ENCODE measurements at regions not wholly inside any gene's neighbourhood (a gene's known extent, or its start where the extent isn't known, plus 50 kb on each side); places are given as distances from the start of the nearest gene placed in this dataset.

DNA sequence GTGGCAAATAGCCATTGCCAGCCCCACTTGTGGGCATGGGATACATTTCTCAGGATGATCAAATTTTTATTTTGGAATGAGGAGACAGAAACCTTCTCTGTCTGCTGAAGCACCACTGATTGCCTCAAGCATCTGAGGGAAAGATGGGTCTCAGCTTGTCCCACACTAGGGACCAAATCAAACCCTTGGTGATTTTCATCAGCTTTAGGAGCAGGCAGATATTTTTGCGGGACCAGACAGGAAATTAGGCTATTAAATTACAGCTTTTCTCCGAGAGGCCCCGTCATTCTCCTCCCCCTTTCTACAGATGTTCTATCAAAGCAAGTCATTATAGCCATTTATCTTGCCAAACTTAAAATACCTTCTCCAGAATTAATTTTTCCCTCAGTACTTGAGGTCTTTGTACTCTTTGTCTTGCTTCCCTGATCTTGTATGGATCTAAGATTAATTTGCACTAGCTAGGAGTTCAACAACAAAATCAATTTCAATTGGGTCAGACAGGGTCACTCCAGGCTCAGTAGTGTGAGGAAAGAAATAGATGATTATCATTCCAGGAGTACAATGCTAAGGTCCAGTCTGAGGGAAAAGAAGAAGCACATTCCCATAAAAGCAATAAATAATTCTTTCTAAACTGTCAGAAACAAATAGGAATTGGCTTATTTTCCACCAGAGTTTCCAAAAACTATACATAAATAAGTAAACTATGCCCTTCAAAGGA is 818.1 kb upstream of the SOX11 start:
- Histone ChIP-seq H3K27ac (no peak overlapping the region), H3K4me1 (no peaks in the 10 kb centered on the region), H3K4me2 (no peak overlapping the region), H3K4me3 (no peak overlapping the region), H3K9me3 (peaks cover 14% of the 10 kb centered on the region; the same call in 2 of the 3 replicates)
- CTCF ChIA-PET: no interaction called here
- TF ChIP-seq, protein P1, sequence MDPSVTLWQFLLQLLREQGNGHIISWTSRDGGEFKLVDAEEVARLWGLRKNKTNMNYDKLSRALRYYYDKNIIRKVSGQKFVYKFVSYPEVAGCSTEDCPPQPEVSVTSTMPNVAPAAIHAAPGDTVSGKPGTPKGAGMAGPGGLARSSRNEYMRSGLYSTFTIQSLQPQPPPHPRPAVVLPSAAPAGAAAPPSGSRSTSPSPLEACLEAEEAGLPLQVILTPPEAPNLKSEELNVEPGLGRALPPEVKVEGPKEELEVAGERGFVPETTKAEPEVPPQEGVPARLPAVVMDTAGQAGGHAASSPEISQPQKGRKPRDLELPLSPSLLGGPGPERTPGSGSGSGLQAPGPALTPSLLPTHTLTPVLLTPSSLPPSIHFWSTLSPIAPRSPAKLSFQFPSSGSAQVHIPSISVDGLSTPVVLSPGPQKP (IDR thresholded peaks at IDR 0.05; ENCODE audit: low read depth, low read length): no peak
- no peak for TF ChIP-seq MYC (IDR thresholded peaks at IDR 0.05; ENCODE audit: borderline replicate concordance, low read length)
- TF ChIP-seq EHMT2 (IDR thresholded peaks at IDR 0.05; ENCODE audit: low read depth): no peak
- no peak for TF ChIP-seq RNF2 (IDR thresholded peaks at IDR 0.05; ENCODE audit: borderline replicate concordance, low read depth)
- no peak for TF ChIP-seq HOXB5 (CRISPR knock-in tag; IDR thresholded peaks at IDR 0.05)
- TF ChIP-seq NR3C1 (IDR thresholded peaks at IDR 0.05): no peak
- no peak for TF ChIP-seq USF2 (IDR thresholded peaks at IDR 0.05)
- TF ChIP-seq ZC3H11A (IDR thresholded peaks at IDR 0.05): no peak
- TF ChIP-seq ZFP36 (IDR thresholded peaks at IDR 0.05; ENCODE audit: borderline replicate concordance, partially characterized antibody): no peak
- TF ChIP-seq MAX (IDR thresholded peaks at IDR 0.05): no peak
- no peak for TF ChIP-seq RCOR1 (IDR thresholded peaks at IDR 0.05; ENCODE audit: low read depth, low read length)
- TF ChIP-seq RFX5 (IDR thresholded peaks at IDR 0.05): no peak
- no peak for TF ChIP-seq GATA3 (IDR thresholded peaks at IDR 0.05; ENCODE audit: borderline replicate concordance)
- TF ChIP-seq, protein P2, sequence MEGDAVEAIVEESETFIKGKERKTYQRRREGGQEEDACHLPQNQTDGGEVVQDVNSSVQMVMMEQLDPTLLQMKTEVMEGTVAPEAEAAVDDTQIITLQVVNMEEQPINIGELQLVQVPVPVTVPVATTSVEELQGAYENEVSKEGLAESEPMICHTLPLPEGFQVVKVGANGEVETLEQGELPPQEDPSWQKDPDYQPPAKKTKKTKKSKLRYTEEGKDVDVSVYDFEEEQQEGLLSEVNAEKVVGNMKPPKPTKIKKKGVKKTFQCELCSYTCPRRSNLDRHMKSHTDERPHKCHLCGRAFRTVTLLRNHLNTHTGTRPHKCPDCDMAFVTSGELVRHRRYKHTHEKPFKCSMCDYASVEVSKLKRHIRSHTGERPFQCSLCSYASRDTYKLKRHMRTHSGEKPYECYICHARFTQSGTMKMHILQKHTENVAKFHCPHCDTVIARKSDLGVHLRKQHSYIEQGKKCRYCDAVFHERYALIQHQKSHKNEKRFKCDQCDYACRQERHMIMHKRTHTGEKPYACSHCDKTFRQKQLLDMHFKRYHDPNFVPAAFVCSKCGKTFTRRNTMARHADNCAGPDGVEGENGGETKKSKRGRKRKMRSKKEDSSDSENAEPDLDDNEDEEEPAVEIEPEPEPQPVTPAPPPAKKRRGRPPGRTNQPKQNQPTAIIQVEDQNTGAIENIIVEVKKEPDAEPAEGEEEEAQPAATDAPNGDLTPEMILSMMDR (IDR thresholded peaks at IDR 0.05): no peak
- TF ChIP-seq, protein P3, sequence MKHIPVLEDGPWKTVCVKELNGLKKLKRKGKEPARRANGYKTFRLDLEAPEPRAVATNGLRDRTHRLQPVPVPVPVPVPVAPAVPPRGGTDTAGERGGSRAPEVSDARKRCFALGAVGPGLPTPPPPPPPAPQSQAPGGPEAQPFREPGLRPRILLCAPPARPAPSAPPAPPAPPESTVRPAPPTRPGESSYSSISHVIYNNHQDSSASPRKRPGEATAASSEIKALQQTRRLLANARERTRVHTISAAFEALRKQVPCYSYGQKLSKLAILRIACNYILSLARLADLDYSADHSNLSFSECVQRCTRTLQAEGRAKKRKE (CRISPR knock-in tag; IDR thresholded peaks at IDR 0.05; ENCODE audit: low read depth): no peak
- TF ChIP-seq RARB (CRISPR knock-in tag; IDR thresholded peaks at IDR 0.05): no peak
- no peak for TF ChIP-seq FOXS1 (CRISPR knock-in tag; IDR thresholded peaks at IDR 0.05)
- POLR2A ChIA-PET: no interaction called here
- DNase-seq (ENCODE audit: low read depth in 1 of 2, low spot score in 1 of 2): no peak
- 3% methylated on average over 3 of the region's 3 CpGs for WGBS (ENCODE audit: missing lambda C conversion rate)
- no peak for FAIRE-seq
- ATAC-seq: no peak

DNA sequence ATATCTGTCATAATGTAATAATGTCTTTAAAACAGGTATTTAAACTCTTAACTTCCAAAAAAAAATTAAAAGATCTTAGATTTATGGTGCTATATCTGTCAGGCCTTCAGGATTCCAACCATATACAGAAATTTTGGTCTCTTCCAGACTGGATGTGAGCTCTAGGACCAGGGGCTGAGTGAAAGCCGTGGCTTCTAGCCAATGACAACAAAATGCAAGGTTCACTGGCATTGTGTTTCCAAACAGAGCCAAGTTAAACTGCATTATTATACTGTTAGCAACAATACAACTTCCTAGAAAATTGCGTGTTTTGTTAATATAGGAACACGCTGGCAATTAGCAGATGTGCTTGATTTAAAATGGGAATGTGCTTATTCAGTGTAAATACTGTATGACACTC is 809.8 kb upstream of the SOX11 start:
- ATAC-seq (no peak), DNase-seq (ENCODE audit: low read depth in 1 of 2, low spot score in 1 of 2) (no peak), FAIRE-seq (peak; percentile 43)
- CTCF ChIA-PET: no interaction called here
- WGBS (ENCODE audit: missing lambda C conversion rate): 15% methylated on average over 3 of the region's 3 CpGs
- Histone ChIP-seq H3K27ac (no peak overlapping the region), H3K4me1 (no peaks in the 10 kb centered on the region), H3K4me2 (no peak overlapping the region), H3K9me3 (peaks cover 11% of the 10 kb centered on the region; the same call in 1 of the 3 replicates), H3K4me3 (no peak overlapping the region)
- POLR2A ChIA-PET: no interaction called here
- TF ChIP-seq EP300 (IDR thresholded peaks at IDR 0.05) (no peak), USF2 (IDR thresholded peaks at IDR 0.05) (no peak), POLR2A (IDR thresholded peaks at IDR 0.05; ENCODE audit: low read length) (no peak), JUNB (IDR thresholded peaks at IDR 0.05) (no peak), EHF (CRISPR knock-in tag; IDR thresholded peaks at IDR 0.05) (no peak), CHD4 (IDR thresholded peaks at IDR 0.05; ENCODE audit: borderline replicate concordance) (no peak), FOXS1 (CRISPR knock-in tag; IDR thresholded peaks at IDR 0.05) (no peak), HOXA7 (CRISPR knock-in tag; IDR thresholded peaks at IDR 0.05) (no peak), MAX (IDR thresholded peaks at IDR 0.05) (no peak), RCOR1 (IDR thresholded peaks at IDR 0.05; ENCODE audit: low read depth, low read length) (no peak), RFX5 (IDR thresholded peaks at IDR 0.05) (no peak), MAZ (IDR thresholded peaks at IDR 0.05; ENCODE audit: borderline replicate concordance, low read depth, low read length) (no peak), MAFK (IDR thresholded peaks at IDR 0.05; ENCODE audit: partially characterized antibody) (no peak)
- TF ChIP-seq, protein P2 (IDR thresholded peaks at IDR 0.05): no peak
- TF ChIP-seq, protein P3 (CRISPR knock-in tag; IDR thresholded peaks at IDR 0.05; ENCODE audit: low read depth): no peak
- TF ChIP-seq, protein P4, sequence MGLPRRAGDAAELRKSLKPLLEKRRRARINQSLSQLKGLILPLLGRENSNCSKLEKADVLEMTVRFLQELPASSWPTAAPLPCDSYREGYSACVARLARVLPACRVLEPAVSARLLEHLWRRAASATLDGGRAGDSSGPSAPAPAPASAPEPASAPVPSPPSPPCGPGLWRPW (IDR thresholded peaks at IDR 0.05): no peak
